ENCODE measurements at regions not wholly inside any gene's neighbourhood (a gene's known extent, or its start where the extent isn't known, plus 50 kb on each side); places are given as distances from the start of the nearest gene placed in this dataset.

- TF ChIP-seq CTCF (IDR thresholded peaks at IDR 0.05; ENCODE audit: borderline replicate concordance, extremely low read depth, low read length, poor library complexity, severe bottlenecking) (no peak), EZH2 (IDR thresholded peaks at IDR 0.05; ENCODE audit: borderline replicate concordance, low read depth, low read length, severe bottlenecking) (no peak)
Observed at GRCh38 chr7:28291559-28291958, 111.0 kb upstream of the JAZF1 start.

All from DND-41 (cell line).